K562 (cell line): ENCODE measurements at regions not wholly inside any gene's neighbourhood (a gene's known extent, or its start where the extent isn't known, plus 50 kb on each side); places are given as distances from the start of the nearest gene placed in this dataset.

Source experiments
- EHMT2 ChIP-seq: fragments of 450-650 bp; IDR thresholded peaks from 2 replicates; pipeline ENCODE4 v1.6.1; 2018; ENCODE audit warnings: antibody characterized with exemption
- EZH2 ChIP-seq: IDR thresholded peaks from 2 replicates; pipeline ENCODE4 v1.6.1; 2012; ENCODE audit warnings: low read depth, mild to moderate bottlenecking, inconsistent platforms, low read length, borderline replicate concordance
- IFI16 ChIP-seq: fragments of 250-450 bp; sonication (Bioruptor Pico); IDR thresholded peaks from 2 replicates; pipeline ENCODE4 v2.1.2; 2022; ENCODE audit warnings: mild to moderate bottlenecking, inconsistent platforms
- IRF2 ChIP-seq: sonication (generic); formaldehyde crosslinking; IDR thresholded peaks from 2 replicates; pipeline ENCODE4 v1.8.1; 2022; ENCODE audit warnings: mild to moderate bottlenecking, missing genetic modification reagents
- MYNN ChIP-seq, 2 experiments: sonication (generic); formaldehyde crosslinking in 1 of 2; IDR thresholded peaks; 2 replicates each; pipeline versions ENCODE4 v1.5.0 to v1.6.1; 2016 to 2020; ENCODE audit warnings: antibody characterized with exemption in 1 of 2, missing genetic modification reagents in 1 of 2
- POLR2AphosphoS5 ChIP-seq: IDR thresholded peaks from 2 replicates; pipeline ENCODE4 v1.6.1; 2011; ENCODE audit warnings: mild to moderate bottlenecking, low read depth, low read length, moderate library complexity; ENCODE audit not compliant: control insufficient read depth, insufficient read depth
- TF ChIP-seq, protein P1 (sequence below): fragments of 450-650 bp; IDR thresholded peaks from 2 replicates; pipeline ENCODE4 v1.6.1; 2018; ENCODE audit warnings: mild to moderate bottlenecking, low read depth; ENCODE audit not compliant: partially characterized antibody
- TF ChIP-seq, protein P2 (sequence below), 2 experiments: IDR thresholded peaks; 2 replicates each; pipeline ENCODE4 v1.6.1; 2012; ENCODE audit warnings: improper control_type of control experiment in 2 of 2, low read depth in 2 of 2, low read length in 2 of 2, borderline replicate concordance in 1 of 2
- TF ChIP-seq, protein P3 (sequence below): fragments of 250-450 bp; sonication (Bioruptor Pico); IDR thresholded peaks from 2 replicates; pipeline ENCODE4 v1.9.0; 2021; ENCODE audit warnings: mild to moderate bottlenecking
- TF ChIP-seq, protein P4 (sequence below): sonication (generic); formaldehyde crosslinking; IDR thresholded peaks from 2 replicates; pipeline ENCODE4 v1.5.0; 2020; ENCODE audit warnings: missing genetic modification reagents
- TF ChIP-seq, protein P5 (sequence below): fragments of 250-450 bp; sonication (Bioruptor Pico); IDR thresholded peaks from 2 replicates; pipeline ENCODE4 v1.5.0; 2022; ENCODE audit warnings: mild to moderate bottlenecking

DNA sequence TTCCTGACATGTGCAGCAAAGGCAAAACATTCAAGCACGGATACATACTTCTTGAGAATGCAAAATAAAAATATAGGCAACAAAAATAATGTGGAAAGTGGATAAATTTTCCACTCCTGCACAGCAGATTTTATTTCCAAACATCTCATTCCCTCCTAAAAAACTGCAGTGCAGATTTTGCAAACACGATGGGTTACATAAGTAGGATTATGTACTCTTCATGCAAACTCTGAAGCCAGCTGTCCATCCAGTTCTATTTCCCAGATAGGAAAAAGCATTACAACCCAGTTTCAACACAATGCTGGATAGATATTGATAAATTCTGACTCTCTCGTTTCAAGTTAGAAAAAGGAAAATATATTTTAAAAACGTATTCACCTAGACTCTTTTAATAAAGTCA, 52.7 kb upstream of the CCNG1 start:
- TF ChIP-seq, protein P1, sequence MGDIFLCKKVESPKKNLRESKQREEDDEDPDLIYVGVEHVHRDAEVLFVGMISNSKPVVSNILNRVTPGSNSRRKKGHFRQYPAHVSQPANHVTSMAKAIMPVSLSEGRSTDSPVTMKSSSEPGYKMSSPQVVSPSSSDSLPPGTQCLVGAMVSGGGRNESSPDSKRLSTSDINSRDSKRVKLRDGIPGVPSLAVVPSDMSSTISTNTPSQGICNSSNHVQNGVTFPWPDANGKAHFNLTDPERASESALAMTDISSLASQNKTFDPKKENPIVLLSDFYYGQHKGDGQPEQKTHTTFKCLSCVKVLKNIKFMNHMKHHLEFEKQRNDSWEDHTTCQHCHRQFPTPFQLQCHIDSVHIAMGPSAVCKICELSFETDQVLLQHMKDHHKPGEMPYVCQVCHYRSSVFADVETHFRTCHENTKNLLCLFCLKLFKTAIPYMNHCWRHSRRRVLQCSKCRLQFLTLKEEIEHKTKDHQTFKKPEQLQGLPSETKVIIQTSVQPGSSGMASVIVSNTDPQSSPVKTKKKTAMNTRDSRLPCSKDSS: no peak
- TF ChIP-seq POLR2AphosphoS5 (no peak), MYNN (IDR thresholded peaks at IDR 0.05) (no peak), MYNN (CRISPR knock-in tag; IDR thresholded peaks at IDR 0.05) (no peak), IRF2 (CRISPR knock-in tag) (no peak), EHMT2 (no peak), IFI16 (CRISPR knock-in tag) (no peak), EZH2 (no peak)
- TF ChIP-seq, protein P2, sequence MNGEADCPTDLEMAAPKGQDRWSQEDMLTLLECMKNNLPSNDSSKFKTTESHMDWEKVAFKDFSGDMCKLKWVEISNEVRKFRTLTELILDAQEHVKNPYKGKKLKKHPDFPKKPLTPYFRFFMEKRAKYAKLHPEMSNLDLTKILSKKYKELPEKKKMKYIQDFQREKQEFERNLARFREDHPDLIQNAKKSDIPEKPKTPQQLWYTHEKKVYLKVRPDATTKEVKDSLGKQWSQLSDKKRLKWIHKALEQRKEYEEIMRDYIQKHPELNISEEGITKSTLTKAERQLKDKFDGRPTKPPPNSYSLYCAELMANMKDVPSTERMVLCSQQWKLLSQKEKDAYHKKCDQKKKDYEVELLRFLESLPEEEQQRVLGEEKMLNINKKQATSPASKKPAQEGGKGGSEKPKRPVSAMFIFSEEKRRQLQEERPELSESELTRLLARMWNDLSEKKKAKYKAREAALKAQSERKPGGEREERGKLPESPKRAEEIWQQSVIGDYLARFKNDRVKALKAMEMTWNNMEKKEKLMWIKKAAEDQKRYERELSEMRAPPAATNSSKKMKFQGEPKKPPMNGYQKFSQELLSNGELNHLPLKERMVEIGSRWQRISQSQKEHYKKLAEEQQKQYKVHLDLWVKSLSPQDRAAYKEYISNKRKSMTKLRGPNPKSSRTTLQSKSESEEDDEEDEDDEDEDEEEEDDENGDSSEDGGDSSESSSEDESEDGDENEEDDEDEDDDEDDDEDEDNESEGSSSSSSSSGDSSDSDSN (IDR thresholded peaks at IDR 0.05; ENCODE audit: borderline replicate concordance in 1 of 2, low read depth in 2 of 2, low read length in 2 of 2): no peak
- TF ChIP-seq, protein P3, sequence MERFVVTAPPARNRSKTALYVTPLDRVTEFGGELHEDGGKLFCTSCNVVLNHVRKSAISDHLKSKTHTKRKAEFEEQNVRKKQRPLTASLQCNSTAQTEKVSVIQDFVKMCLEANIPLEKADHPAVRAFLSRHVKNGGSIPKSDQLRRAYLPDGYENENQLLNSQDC (CRISPR knock-in tag): no peak
- TF ChIP-seq, protein P4, sequence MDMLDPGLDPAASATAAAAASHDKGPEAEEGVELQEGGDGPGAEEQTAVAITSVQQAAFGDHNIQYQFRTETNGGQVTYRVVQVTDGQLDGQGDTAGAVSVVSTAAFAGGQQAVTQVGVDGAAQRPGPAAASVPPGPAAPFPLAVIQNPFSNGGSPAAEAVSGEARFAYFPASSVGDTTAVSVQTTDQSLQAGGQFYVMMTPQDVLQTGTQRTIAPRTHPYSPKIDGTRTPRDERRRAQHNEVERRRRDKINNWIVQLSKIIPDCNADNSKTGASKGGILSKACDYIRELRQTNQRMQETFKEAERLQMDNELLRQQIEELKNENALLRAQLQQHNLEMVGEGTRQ (CRISPR knock-in tag): no peak
- TF ChIP-seq, protein P5, sequence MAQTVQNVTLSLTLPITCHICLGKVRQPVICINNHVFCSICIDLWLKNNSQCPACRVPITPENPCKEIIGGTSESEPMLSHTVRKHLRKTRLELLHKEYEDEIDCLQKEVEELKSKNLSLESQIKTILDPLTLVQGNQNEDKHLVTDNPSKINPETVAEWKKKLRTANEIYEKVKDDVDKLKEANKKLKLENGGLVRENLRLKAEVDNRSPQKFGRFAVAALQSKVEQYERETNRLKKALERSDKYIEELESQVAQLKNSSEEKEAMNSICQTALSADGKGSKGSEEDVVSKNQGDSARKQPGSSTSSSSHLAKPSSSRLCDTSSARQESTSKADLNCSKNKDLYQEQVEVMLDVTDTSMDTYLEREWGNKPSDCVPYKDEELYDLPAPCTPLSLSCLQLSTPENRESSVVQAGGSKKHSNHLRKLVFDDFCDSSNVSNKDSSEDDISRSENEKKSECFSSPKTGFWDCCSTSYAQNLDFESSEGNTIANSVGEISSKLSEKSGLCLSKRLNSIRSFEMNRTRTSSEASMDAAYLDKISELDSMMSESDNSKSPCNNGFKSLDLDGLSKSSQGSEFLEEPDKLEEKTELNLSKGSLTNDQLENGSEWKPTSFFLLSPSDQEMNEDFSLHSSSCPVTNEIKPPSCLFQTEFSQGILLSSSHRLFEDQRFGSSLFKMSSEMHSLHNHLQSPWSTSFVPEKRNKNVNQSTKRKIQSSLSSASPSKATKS (CRISPR knock-in tag): no peak
